ENCODE measurements at regions not wholly inside any gene's neighbourhood (a gene's known extent, or its start where the extent isn't known, plus 50 kb on each side); places are given as distances from the start of the nearest gene placed in this dataset.
"Not testable (repeated sequence)": the region's sequence is repeated elsewhere in the genome, so short reads cannot be mapped to it uniquely, and the experiment has no call there.

- intact Hi-C loops (cut with micrococcal nuclease), result no loop called here
Measured at GRCh38 chr18:68431111-68431921, 283.6 kb downstream of the TMX3 start.

GRCh38 chr18:68429841-68430240 is 285.1 kb downstream of the TMX3 start:
- intact Hi-C loops (cut with micrococcal nuclease), result no loop called here

- intact Hi-C loops (cut with micrococcal nuclease), result no loop called here
Measured at GRCh38 chr18:68429111-68429510, 285.8 kb downstream of the TMX3 start.

- intact Hi-C loops (cut with micrococcal nuclease), result no loop called here
Measured at GRCh38 chr18:68428661-68429060, 286.2 kb downstream of the TMX3 start.

- intact Hi-C loops (cut with micrococcal nuclease), result no loop called here
Measured at GRCh38 chr18:68427951-68428401, 286.9 kb downstream of the TMX3 start.

GRCh38 chr18:68426731-68427315 is 288.1 kb downstream of the TMX3 start:
- intact Hi-C loops (cut with micrococcal nuclease), result no loop called here

GRCh38 chr18:68418881-68419280 is 296.0 kb downstream of the TMX3 start:
- intact Hi-C loops (cut with micrococcal nuclease), result no loop called here

- intact Hi-C loops (cut with micrococcal nuclease), result no loop called here
Measured at GRCh38 chr18:68418226-68418868, 296.6 kb downstream of the TMX3 start.

GRCh38 chr18:68417826-68418225 is 297.1 kb downstream of the TMX3 start:
- intact Hi-C loops (cut with micrococcal nuclease), result no loop called here

- intact Hi-C loops (cut with micrococcal nuclease), result no loop called here
Measured at GRCh38 chr18:68417166-68417799, 297.6 kb downstream of the TMX3 start.

GRCh38 chr18:68414407-68414806 is 300.5 kb downstream of the TMX3 start:
- intact Hi-C loops (cut with micrococcal nuclease), result no loop called here

GRCh38 chr18:68409576-68409975 is 305.3 kb downstream of the TMX3 start:
- intact Hi-C loops (cut with micrococcal nuclease), result no loop called here

- intact Hi-C loops (cut with micrococcal nuclease), result no loop called here
Measured at GRCh38 chr18:68406761-68407160, 308.1 kb downstream of the TMX3 start.

- intact Hi-C loops (cut with micrococcal nuclease), result no loop called here
Measured at GRCh38 chr18:68402784-68403183, 312.1 kb downstream of the TMX3 start.

- intact Hi-C loops (cut with micrococcal nuclease), result no loop called here
Measured at GRCh38 chr18:68400889-68401288, 314.0 kb downstream of the TMX3 start.

GRCh38 chr18:68399721-68400120 is 315.2 kb downstream of the TMX3 start:
- intact Hi-C loops (cut with micrococcal nuclease), result no loop called here

- intact Hi-C loops (cut with micrococcal nuclease), result no loop called here
Measured at GRCh38 chr18:68397241-68398035, 317.5 kb downstream of the TMX3 start.

GRCh38 chr18:68394705-68395104 is 320.2 kb downstream of the TMX3 start:
- intact Hi-C loops (cut with micrococcal nuclease), result no loop called here

GRCh38 chr18:68391801-68392200 is 323.1 kb downstream of the TMX3 start:
- intact Hi-C loops (cut with micrococcal nuclease), result no loop called here

GRCh38 chr18:68387246-68387645 is 327.7 kb downstream of the TMX3 start:
- intact Hi-C loops (cut with micrococcal nuclease), result no loop called here

GRCh38 chr18:68383979-68384378 is 330.9 kb downstream of the TMX3 start:
- intact Hi-C loops (cut with micrococcal nuclease), result not testable (repeated sequence)

Measured in T-helper 1 cell treated with Interleukin-12 subunit alpha and Interleukin-12 subunit beta and Interleukin-4 antibody, amounts not matched to agents 30 ng/mL and 1 ng/mL, for 36 hours (primary cell).